ENCODE measurements at regions not wholly inside any gene's neighbourhood (a gene's known extent, or its start where the extent isn't known, plus 50 kb on each side); places are given as distances from the start of the nearest gene placed in this dataset.

- no peak overlapping the region for H3K27ac ChIP-seq
- H3K4me1 ChIP-seq (ENCODE audit: insufficient read depth) = no peaks in the 10 kb centered on the region
- H3K9ac ChIP-seq = no peak overlapping the region
- no peaks in the 10 kb centered on the region for H3K79me2 ChIP-seq (ENCODE audit: insufficient read depth)
- no peaks in the 10 kb centered on the region for H4K20me1 ChIP-seq (ENCODE audit: insufficient read depth)
- peaks cover 9% of the 10 kb centered on the region for H3K27me3 ChIP-seq (replicated peaks; ENCODE audit: insufficient read depth)
- in situ Hi-C loops (cut with MboI) = no loop called here
- no peaks in the 10 kb centered on the region for H3K36me3 ChIP-seq (ENCODE audit: low read depth)
- no peak overlapping the region for H3K4me2 ChIP-seq (ENCODE audit: unreplicated experiment)
- H3K9me2 ChIP-seq (ENCODE audit: insufficient read depth) = no peaks in the 10 kb centered on the region
- TF ChIP-seq EZH2 (IDR thresholded peaks at IDR 0.05; ENCODE audit: insufficient read depth, poor library complexity, severe bottlenecking) (no peak), EZH2phosphoT487 (IDR thresholded peaks at IDR 0.05; ENCODE audit: insufficient read depth, low read depth) (no peak)
- no peak overlapping the region for H2AFZ ChIP-seq
- no peak overlapping the region for H3K4me3 ChIP-seq
- H3K9me3 ChIP-seq (ENCODE audit: low read depth) = no peaks in the 10 kb centered on the region
- no peak for DNase-seq
- H3F3A ChIP-seq (ENCODE audit: insufficient read depth) = no peaks in the 10 kb centered on the region
Measured at GRCh38 chr12:4001031-4001430, 127.8 kb upstream of the PARP11 start.

GRCh38 chr12:3999904-4000303 is 126.7 kb upstream of the PARP11 start:
- H3K36me3 ChIP-seq (ENCODE audit: low read depth) = no peaks in the 10 kb centered on the region
- H2AFZ ChIP-seq = no peak overlapping the region
- in situ Hi-C loops (cut with MboI) = no loop called here
- H3K79me2 ChIP-seq (ENCODE audit: insufficient read depth) = no peaks in the 10 kb centered on the region
- no peak overlapping the region for H3K4me2 ChIP-seq (ENCODE audit: unreplicated experiment)
- H3K4me3 ChIP-seq = no peak overlapping the region
- no peak overlapping the region for H3K27ac ChIP-seq
- TF ChIP-seq EZH2 (IDR thresholded peaks at IDR 0.05; ENCODE audit: insufficient read depth, poor library complexity, severe bottlenecking) (no peak), EZH2phosphoT487 (IDR thresholded peaks at IDR 0.05; ENCODE audit: insufficient read depth, low read depth) (no peak)
- DNase-seq = no peak
- peaks cover 9% of the 10 kb centered on the region for H3K27me3 ChIP-seq (replicated peaks; ENCODE audit: insufficient read depth)
- no peaks in the 10 kb centered on the region for H3F3A ChIP-seq (ENCODE audit: insufficient read depth)
- H3K9me3 ChIP-seq (ENCODE audit: low read depth) = no peaks in the 10 kb centered on the region
- no peaks in the 10 kb centered on the region for H3K9me2 ChIP-seq (ENCODE audit: insufficient read depth)
- 50 to 51% methylated on average over 8 of the region's 8 CpGs for WGBS, 2 experiments (ENCODE audit: low coverage in 1 of 2, low lambda C conversion rate in 2 of 2, missing lambda C conversion rate in 2 of 2)
- no peaks in the 10 kb centered on the region for H4K20me1 ChIP-seq (ENCODE audit: insufficient read depth)
- H3K9ac ChIP-seq = no peak overlapping the region
- no peaks in the 10 kb centered on the region for H3K4me1 ChIP-seq (ENCODE audit: insufficient read depth)

- Histone ChIP-seq H3K27me3 (replicated peaks; ENCODE audit: insufficient read depth) (peaks cover 9% of the 10 kb centered on the region), H3K9ac (no peak overlapping the region)
- in situ Hi-C loops (cut with MboI) = no loop called here
Measured at GRCh38 chr12:3998968-3999792, 126.0 kb upstream of the PARP11 start.

GRCh38 chr12:3998397-3998796 is 125.2 kb upstream of the PARP11 start:
- H2AFZ ChIP-seq = no peak overlapping the region
- H3K4me3 ChIP-seq = no peak overlapping the region
- H3F3A ChIP-seq (ENCODE audit: insufficient read depth) = no peaks in the 10 kb centered on the region
- in situ Hi-C loops (cut with MboI) = no loop called here
- H3K79me2 ChIP-seq (ENCODE audit: insufficient read depth) = no peaks in the 10 kb centered on the region
- 20 to 21% methylated on average over 5 of the region's 5 CpGs for WGBS, 2 experiments (ENCODE audit: low coverage in 1 of 2, low lambda C conversion rate in 2 of 2, missing lambda C conversion rate in 2 of 2)
- H3K4me1 ChIP-seq (ENCODE audit: insufficient read depth) = no peaks in the 10 kb centered on the region
- peaks cover 9% of the 10 kb centered on the region for H3K27me3 ChIP-seq (replicated peaks; ENCODE audit: insufficient read depth)
- H3K9me2 ChIP-seq (ENCODE audit: insufficient read depth) = no peaks in the 10 kb centered on the region
- H3K27ac ChIP-seq = no peak overlapping the region
- no peak for DNase-seq
- no peaks in the 10 kb centered on the region for H4K20me1 ChIP-seq (ENCODE audit: insufficient read depth)
- no peaks in the 10 kb centered on the region for H3K36me3 ChIP-seq (ENCODE audit: low read depth)
- no peaks in the 10 kb centered on the region for H3K9me3 ChIP-seq (ENCODE audit: low read depth)
- H3K9ac ChIP-seq = no peak overlapping the region
- no peak overlapping the region for H3K4me2 ChIP-seq (ENCODE audit: unreplicated experiment)
- no peak for TF ChIP-seq EZH2phosphoT487 (IDR thresholded peaks at IDR 0.05; ENCODE audit: insufficient read depth, low read depth)
- no peak for TF ChIP-seq EZH2 (IDR thresholded peaks at IDR 0.05; ENCODE audit: insufficient read depth, poor library complexity, severe bottlenecking)

More at GRCh38 chr12:3998968-3999792, 126.0 kb upstream of the PARP11 start:
- no peaks in the 10 kb centered on the region for H3K36me3 ChIP-seq (ENCODE audit: low read depth)
- 27 to 29% methylated on average over 7 of the region's 7 CpGs for WGBS, 2 experiments (ENCODE audit: low coverage in 1 of 2, low lambda C conversion rate in 2 of 2, missing lambda C conversion rate in 2 of 2)
- H3K9me2 ChIP-seq (ENCODE audit: insufficient read depth) = no peaks in the 10 kb centered on the region
- DNase-seq = no peak
- H3F3A ChIP-seq (ENCODE audit: insufficient read depth) = no peaks in the 10 kb centered on the region
- TF ChIP-seq EZH2 (IDR thresholded peaks at IDR 0.05; ENCODE audit: insufficient read depth, poor library complexity, severe bottlenecking) = no peak
- no peak for TF ChIP-seq EZH2phosphoT487 (IDR thresholded peaks at IDR 0.05; ENCODE audit: insufficient read depth, low read depth)
- H3K4me1 ChIP-seq (ENCODE audit: insufficient read depth) = no peaks in the 10 kb centered on the region
- H3K4me3 ChIP-seq = no peak overlapping the region
- no peaks in the 10 kb centered on the region for H3K79me2 ChIP-seq (ENCODE audit: insufficient read depth)
- no peak overlapping the region for H2AFZ ChIP-seq
- no peak overlapping the region for H3K4me2 ChIP-seq (ENCODE audit: unreplicated experiment)
- no peaks in the 10 kb centered on the region for H4K20me1 ChIP-seq (ENCODE audit: insufficient read depth)
- no peaks in the 10 kb centered on the region for H3K9me3 ChIP-seq (ENCODE audit: low read depth)
- no peak overlapping the region for H3K27ac ChIP-seq
